ENCODE measurements at regions not wholly inside any gene's neighbourhood (a gene's known extent, or its start where the extent isn't known, plus 50 kb on each side); places are given as distances from the start of the nearest gene placed in this dataset.

DNA sequence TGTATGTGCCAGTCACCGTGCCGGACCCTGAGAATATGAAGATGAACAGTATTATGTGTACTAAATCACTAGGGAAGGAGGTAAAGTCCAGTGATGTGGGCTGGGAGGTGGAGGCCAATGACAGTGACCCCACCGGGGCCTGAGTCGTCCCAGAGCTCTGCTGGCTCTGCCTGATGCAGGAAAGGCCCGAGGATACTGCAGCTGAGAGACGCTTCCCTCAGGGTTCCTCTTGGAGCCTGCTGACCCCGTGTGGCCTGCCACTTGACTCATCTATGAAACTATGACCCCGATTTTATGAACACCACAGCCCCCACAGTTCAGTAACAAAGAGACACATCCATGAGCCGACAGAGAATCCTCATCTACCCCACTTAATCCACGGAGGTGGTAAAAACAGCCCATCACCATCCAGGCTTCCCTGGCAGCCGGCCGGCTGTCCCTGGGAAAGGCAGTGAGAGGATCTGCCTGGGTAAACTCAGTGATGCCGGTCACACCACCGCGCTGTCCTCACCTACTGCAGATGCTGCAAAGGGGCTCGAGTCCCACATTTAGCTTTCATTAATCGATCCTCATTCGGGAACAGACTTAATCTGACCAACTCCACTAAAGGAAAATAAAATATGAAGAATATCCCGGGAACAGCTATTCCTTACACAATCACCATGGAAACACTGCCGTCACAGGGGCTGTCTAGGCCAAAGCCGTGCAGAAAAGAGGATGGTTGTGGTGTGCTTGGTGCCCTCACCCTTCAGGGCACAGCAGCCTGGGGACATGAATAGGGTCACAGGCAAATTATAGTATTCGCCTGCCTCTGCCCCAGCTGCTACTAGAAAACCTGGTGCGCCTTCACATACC, 82.9 kb downstream of the ARRDC4 start:
- TF ChIP-seq, protein P1, sequence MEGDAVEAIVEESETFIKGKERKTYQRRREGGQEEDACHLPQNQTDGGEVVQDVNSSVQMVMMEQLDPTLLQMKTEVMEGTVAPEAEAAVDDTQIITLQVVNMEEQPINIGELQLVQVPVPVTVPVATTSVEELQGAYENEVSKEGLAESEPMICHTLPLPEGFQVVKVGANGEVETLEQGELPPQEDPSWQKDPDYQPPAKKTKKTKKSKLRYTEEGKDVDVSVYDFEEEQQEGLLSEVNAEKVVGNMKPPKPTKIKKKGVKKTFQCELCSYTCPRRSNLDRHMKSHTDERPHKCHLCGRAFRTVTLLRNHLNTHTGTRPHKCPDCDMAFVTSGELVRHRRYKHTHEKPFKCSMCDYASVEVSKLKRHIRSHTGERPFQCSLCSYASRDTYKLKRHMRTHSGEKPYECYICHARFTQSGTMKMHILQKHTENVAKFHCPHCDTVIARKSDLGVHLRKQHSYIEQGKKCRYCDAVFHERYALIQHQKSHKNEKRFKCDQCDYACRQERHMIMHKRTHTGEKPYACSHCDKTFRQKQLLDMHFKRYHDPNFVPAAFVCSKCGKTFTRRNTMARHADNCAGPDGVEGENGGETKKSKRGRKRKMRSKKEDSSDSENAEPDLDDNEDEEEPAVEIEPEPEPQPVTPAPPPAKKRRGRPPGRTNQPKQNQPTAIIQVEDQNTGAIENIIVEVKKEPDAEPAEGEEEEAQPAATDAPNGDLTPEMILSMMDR (conservative IDR thresholded peaks at IDR 0.05) = no peak
- Mint-ChIP-seq H3K4me3 (no peak overlapping the region), H3K27ac (no peak overlapping the region), H3K36me3 (no peaks in the 10 kb centered on the region), H3K9me3 (peaks cover under 1% of the 10 kb centered on the region), H3K27me3 (peaks cover 39% of the 10 kb centered on the region), H3K4me1 (ENCODE audit: unreplicated experiment) (no peaks in the 10 kb centered on the region)
- DNase-seq (ENCODE audit: extremely low spot score, unreplicated experiment) = no peak

DNA sequence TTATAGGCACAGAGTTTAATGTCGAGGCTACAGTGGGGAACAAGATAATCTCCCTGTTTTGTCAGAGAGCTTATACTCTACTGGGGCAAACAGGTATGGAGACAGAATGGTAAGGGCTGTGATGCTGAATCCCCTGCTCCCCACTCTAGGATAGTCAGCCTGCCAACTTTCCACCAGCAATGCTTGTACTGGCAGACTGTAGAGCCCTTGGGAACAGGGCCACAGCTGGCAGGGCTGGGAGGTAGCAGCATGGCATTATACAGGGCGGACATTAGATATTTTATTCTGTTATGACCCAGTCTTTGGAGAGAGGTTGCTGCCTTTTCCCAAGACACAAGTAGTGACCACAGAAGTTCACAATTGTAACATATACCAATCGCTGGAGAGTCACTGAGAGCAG, 91.2 kb downstream of the ARRDC4 start:
- TF ChIP-seq, protein P1 (conservative IDR thresholded peaks at IDR 0.05) = no peak
- no peak for DNase-seq (ENCODE audit: extremely low spot score, unreplicated experiment)
- Mint-ChIP-seq H3K4me3 (no peak overlapping the region), H3K36me3 (no peaks in the 10 kb centered on the region), H3K27ac (no peak overlapping the region), H3K4me1 (ENCODE audit: unreplicated experiment) (no peaks in the 10 kb centered on the region), H3K27me3 (peaks cover 16% of the 10 kb centered on the region), H3K9me3 (peaks cover 2% of the 10 kb centered on the region)

DNA sequence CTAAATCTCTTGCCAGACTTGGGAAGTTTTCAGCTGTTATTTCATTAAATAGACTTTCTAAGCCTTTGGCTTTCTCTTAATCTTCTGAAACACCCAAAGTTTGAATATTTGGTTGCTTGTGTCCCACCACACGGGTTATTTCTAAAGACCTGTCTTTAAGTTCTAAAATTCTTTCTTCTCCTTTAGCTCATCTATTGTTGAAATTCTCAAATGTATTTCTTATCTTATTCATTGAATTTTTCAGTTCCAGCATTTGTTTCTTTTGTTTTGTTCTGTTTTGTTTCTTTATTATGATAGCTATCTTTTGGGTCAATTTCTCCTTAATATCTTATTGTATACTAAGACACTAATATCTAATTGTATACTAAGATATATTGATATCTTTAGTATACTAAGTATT, 97.0 kb downstream of the ARRDC4 start:
- Mint-ChIP-seq H3K9me3 (peaks cover 20% of the 10 kb centered on the region), H3K27me3 (peaks cover 17% of the 10 kb centered on the region), H3K4me1 (ENCODE audit: unreplicated experiment) (no peaks in the 10 kb centered on the region), H3K27ac (no peak overlapping the region), H3K36me3 (no peaks in the 10 kb centered on the region), H3K4me3 (no peak overlapping the region)
- DNase-seq (ENCODE audit: extremely low spot score, unreplicated experiment) = no peak
- TF ChIP-seq, protein P1 (conservative IDR thresholded peaks at IDR 0.05) = no peak

DNA sequence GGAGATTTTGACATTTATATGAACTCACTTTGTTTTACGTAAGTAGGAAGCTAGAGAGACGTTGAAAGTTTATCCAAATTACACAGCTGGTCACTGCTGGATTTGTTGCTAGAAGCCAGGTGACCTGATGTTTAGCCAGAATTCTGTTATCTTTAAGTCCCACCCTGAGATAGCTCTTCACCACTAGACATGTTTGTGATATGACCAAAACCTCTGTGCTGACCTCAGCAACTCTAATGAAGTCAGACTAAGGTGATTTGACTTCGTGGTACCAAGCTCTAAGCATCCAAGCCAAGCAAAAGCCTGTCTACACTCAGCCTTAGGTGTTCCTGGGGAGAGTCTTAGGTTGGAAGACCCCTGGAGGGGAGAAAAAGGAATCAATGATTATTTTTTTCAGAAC, 102.4 kb downstream of the ARRDC4 start:
- TF ChIP-seq, protein P1 (conservative IDR thresholded peaks at IDR 0.05) = no peak
- Mint-ChIP-seq H3K4me3 (no peak overlapping the region), H3K4me1 (ENCODE audit: unreplicated experiment) (no peaks in the 10 kb centered on the region), H3K36me3 (no peaks in the 10 kb centered on the region), H3K27ac (no peak overlapping the region), H3K9me3 (peaks cover 14% of the 10 kb centered on the region), H3K27me3 (peaks cover 30% of the 10 kb centered on the region)
- DNase-seq (ENCODE audit: extremely low spot score, unreplicated experiment) = no peak

DNA sequence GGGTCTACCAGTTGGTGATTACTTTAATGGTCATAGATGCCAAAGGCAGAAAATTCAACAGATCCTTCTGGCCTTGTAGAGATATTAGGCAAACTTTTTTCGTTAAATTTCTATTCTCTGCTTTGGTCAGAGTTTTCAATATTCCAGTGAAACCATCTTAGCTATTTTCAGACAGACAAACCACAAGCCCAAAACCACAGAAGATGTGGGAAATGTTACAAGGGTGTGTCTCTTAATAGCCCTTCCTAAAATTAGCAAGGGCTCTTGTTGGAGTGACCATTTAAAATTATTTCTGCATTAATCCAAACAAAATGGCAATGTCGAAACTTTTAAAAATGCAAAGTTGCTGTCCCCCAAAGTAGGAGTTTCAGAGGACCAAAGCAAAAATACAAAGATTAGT, 102.8 kb downstream of the ARRDC4 start:
- TF ChIP-seq, protein P1 (conservative IDR thresholded peaks at IDR 0.05) = no peak
- Mint-ChIP-seq H3K27ac (no peak overlapping the region), H3K4me3 (no peak overlapping the region), H3K36me3 (no peaks in the 10 kb centered on the region), H3K27me3 (peaks cover 30% of the 10 kb centered on the region), H3K9me3 (peaks cover 10% of the 10 kb centered on the region), H3K4me1 (ENCODE audit: unreplicated experiment) (no peaks in the 10 kb centered on the region)
- no peak for DNase-seq (ENCODE audit: extremely low spot score, unreplicated experiment)
